Progenitor cell of endocrine pancreas (in vitro differentiated cells): ENCODE measurements at regions not wholly inside any gene's neighbourhood (a gene's known extent, or its start where the extent isn't known, plus 50 kb on each side); places are given as distances from the start of the nearest gene placed in this dataset.

ENCODE experiments used
- DNase-seq: peaks from one replicate; pipeline ENCODE4 v3.0.0; 2021; ENCODE audit warnings: low spot score; ENCODE audit not compliant: unreplicated experiment
- H3K27ac Mint-ChIP-seq: 2 replicates; pipeline ENCODE4 v1.8.0; 2021; ENCODE audit warnings: mild to moderate bottlenecking, moderate library complexity, mixed read lengths
- H3K27me3 Mint-ChIP-seq: 2 replicates; pipeline ENCODE4 v1.8.0; 2021; ENCODE audit warnings: mixed read lengths
- H3K36me3 Mint-ChIP-seq: 2 replicates; pipeline ENCODE4 v1.8.0; 2022; ENCODE audit warnings: mixed read lengths; ENCODE audit not compliant: insufficient read depth
- H3K4me1 Mint-ChIP-seq: 2 replicates; pipeline ENCODE4 v1.8.0; 2021; ENCODE audit warnings: low read depth, mixed read lengths
- H3K4me3 Mint-ChIP-seq: 2 replicates; pipeline ENCODE4 v1.8.0; 2021; ENCODE audit warnings: low read depth, mild to moderate bottlenecking, moderate library complexity, mixed read lengths
- H3K9me3 Mint-ChIP-seq: 2 replicates; pipeline ENCODE4 v1.8.0; 2021; ENCODE audit warnings: low read depth, mixed read lengths
- CTCF ChIP-seq: fragments of 200-600 bp; sonication (generic); IDR thresholded peaks from one replicate; pipeline ENCODE4 v1.5.0; 2021; ENCODE audit warnings: antibody characterized with exemption, mild to moderate bottlenecking; ENCODE audit not compliant: unreplicated experiment

DNA sequence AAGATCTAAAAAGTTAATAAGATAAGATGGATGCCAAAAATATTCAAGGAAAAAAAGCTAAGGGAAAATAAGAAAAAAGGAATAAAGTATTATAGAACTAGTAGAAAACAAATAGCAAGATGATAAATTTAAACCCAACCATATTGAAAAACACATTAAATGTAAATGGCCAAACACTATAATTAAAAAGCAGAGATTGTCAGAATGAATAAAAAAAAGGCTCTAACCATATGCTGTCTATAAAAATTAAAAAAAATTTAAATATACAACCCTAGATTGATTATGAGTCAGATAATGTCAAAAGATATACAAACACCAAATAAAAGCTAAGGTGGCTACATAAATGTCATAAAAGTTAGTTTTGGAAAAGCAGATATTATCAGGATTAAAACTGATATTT, 617.5 kb upstream of the SGCG start:
- no peak for TF ChIP-seq CTCF
- no peak for DNase-seq
- H3K4me3 Mint-ChIP-seq: no peak overlapping the region
- no peaks in the 10 kb centered on the region for H3K27me3 Mint-ChIP-seq
- H3K9me3 Mint-ChIP-seq: peaks cover 3% of the 10 kb centered on the region
- no peaks in the 10 kb centered on the region for H3K36me3 Mint-ChIP-seq
- H3K4me1 Mint-ChIP-seq: no peaks in the 10 kb centered on the region
- no peak overlapping the region for H3K27ac Mint-ChIP-seq

DNA sequence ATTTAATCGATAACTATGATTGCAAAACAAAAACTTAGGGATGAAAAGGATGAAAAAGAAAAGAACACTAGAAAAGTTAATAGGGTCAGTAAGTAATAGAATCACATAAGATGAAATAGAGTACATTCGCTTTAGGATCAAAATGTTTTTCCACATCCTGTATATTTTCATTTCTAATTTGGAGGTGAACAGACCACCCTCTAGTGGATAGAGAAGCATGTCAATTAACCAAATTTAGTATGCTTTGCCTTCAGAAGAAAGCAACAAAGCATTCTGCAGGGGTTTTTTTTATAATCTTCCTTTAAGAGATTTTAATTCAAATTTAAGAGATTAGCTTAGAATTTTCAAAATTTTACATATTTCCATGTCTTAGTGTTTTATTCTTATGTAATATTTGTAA, 611.0 kb upstream of the SGCG start:
- H3K27ac Mint-ChIP-seq: no peak overlapping the region
- TF ChIP-seq CTCF: peak; percentile 23
- no peak for DNase-seq
- H3K4me3 Mint-ChIP-seq: no peak overlapping the region
- peaks cover 1% of the 10 kb centered on the region for H3K4me1 Mint-ChIP-seq
- H3K36me3 Mint-ChIP-seq: no peaks in the 10 kb centered on the region
- H3K27me3 Mint-ChIP-seq: no peaks in the 10 kb centered on the region
- H3K9me3 Mint-ChIP-seq: peaks cover 3% of the 10 kb centered on the region

GRCh38 chr13:22589880-22590279, 590.9 kb upstream of the SGCG start:
- Mint-ChIP-seq H3K27ac (no peak overlapping the region), H3K27me3 (no peaks in the 10 kb centered on the region), H3K4me3 (no peak overlapping the region), H3K4me1 (peaks cover 7% of the 10 kb centered on the region), H3K36me3 (no peaks in the 10 kb centered on the region), H3K9me3 (peaks cover 6% of the 10 kb centered on the region)
- TF ChIP-seq CTCF: no peak
- DNase-seq: no peak

DNA sequence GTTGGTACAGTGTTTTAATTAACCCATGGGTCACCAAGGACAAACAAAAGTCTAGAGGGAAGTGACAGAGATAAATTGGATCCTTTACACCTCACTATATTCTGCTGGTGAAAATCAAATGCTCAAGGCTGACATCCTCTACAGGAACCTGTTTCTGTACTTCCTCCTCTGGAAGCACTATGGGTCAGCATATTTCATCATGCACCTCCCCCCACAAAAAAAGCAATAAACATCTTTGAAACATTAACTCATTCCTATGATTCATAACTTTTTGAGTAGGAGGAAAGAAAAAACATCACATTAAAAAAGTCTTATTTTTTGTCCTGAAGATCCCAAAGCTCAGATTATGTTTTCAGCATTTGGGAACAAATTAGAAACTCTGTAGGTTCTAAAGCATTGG, 588.3 kb upstream of the SGCG start:
- TF ChIP-seq CTCF: no peak
- Mint-ChIP-seq H3K9me3 (no peaks in the 10 kb centered on the region), H3K27ac (no peak overlapping the region)

GRCh38 chr13:22594041-22594440, 586.7 kb upstream of the SGCG start:
- DNase-seq: no peak
- peaks cover 20% of the 10 kb centered on the region for H3K4me1 Mint-ChIP-seq
- no peak overlapping the region for H3K4me3 Mint-ChIP-seq
- H3K27ac Mint-ChIP-seq: no peak overlapping the region
- no peaks in the 10 kb centered on the region for H3K36me3 Mint-ChIP-seq
- no peaks in the 10 kb centered on the region for H3K9me3 Mint-ChIP-seq
- no peak for TF ChIP-seq CTCF
- no peaks in the 10 kb centered on the region for H3K27me3 Mint-ChIP-seq

More for the DNA sequence above, 588.3 kb upstream of the SGCG start:
- Mint-ChIP-seq H3K4me3 (no peak overlapping the region), H3K36me3 (no peaks in the 10 kb centered on the region), H3K27me3 (no peaks in the 10 kb centered on the region), H3K4me1 (peaks cover 20% of the 10 kb centered on the region)
- no peak for DNase-seq
